ENCODE measurements at regions not wholly inside any gene's neighbourhood (a gene's known extent, or its start where the extent isn't known, plus 50 kb on each side); places are given as distances from the start of the nearest gene placed in this dataset.

DNA sequence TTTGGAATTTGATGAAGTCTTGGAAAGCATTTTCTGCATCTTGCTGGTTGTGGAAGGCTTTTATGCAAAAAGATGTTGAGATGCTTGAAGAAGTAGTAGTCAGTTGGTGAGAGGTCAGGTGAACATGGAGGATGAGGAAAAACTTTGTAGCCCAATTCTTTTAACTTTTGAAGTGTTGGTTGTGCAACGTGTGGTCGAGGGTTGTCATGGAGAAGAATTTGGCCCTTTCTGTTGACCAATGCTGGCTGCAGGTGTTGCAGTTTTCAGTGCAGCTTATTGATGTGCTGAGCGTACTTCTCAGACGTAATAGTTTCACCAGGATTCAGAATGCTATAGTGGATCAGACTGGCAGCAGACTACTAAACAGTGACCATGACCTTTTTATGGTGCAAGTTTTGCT, 508.4 kb upstream of the MAP2 start:
- Mint-ChIP-seq H3K9me3 (peaks cover 8% of the 10 kb centered on the region; the same call in 1 of the 3 replicates), H3K4me1 (no peaks in the 10 kb centered on the region), H3K36me3 (ENCODE audit: low read depth) (peaks cover 8% of the 10 kb centered on the region; the same call in 1 of the 3 replicates), H3K27me3 (ENCODE audit: insufficient read depth, low read depth, poor library complexity) (no peaks in the 10 kb centered on the region), H3K27ac (no peak overlapping the region), H3K4me3 (no peak overlapping the region)
- H3K27me3 ChIP-seq (ENCODE audit: insufficient read depth), result no peaks in the 10 kb centered on the region
- H3F3A ChIP-seq (replicated peaks; ENCODE audit: low read depth), result no peaks in the 10 kb centered on the region
- H3K36me3 ChIP-seq (ENCODE audit: insufficient read depth), result no peaks in the 10 kb centered on the region
- no peak for DNase-seq (ENCODE audit: low spot score)
- no peaks in the 10 kb centered on the region for H4K20me1 ChIP-seq (replicated peaks; ENCODE audit: insufficient read depth)
- no peak overlapping the region for H2AFZ ChIP-seq
- no peak for ATAC-seq
- H3K79me2 ChIP-seq (replicated peaks; ENCODE audit: insufficient read depth), result no peaks in the 10 kb centered on the region
- no peak for TF ChIP-seq STAT1 (IDR thresholded peaks at IDR 0.05; ENCODE audit: unreplicated experiment)
- TF ChIP-seq EZH2 (IDR thresholded peaks at IDR 0.05; ENCODE audit: low read depth, unreplicated experiment), result no peak
- TF ChIP-seq, protein P1, sequence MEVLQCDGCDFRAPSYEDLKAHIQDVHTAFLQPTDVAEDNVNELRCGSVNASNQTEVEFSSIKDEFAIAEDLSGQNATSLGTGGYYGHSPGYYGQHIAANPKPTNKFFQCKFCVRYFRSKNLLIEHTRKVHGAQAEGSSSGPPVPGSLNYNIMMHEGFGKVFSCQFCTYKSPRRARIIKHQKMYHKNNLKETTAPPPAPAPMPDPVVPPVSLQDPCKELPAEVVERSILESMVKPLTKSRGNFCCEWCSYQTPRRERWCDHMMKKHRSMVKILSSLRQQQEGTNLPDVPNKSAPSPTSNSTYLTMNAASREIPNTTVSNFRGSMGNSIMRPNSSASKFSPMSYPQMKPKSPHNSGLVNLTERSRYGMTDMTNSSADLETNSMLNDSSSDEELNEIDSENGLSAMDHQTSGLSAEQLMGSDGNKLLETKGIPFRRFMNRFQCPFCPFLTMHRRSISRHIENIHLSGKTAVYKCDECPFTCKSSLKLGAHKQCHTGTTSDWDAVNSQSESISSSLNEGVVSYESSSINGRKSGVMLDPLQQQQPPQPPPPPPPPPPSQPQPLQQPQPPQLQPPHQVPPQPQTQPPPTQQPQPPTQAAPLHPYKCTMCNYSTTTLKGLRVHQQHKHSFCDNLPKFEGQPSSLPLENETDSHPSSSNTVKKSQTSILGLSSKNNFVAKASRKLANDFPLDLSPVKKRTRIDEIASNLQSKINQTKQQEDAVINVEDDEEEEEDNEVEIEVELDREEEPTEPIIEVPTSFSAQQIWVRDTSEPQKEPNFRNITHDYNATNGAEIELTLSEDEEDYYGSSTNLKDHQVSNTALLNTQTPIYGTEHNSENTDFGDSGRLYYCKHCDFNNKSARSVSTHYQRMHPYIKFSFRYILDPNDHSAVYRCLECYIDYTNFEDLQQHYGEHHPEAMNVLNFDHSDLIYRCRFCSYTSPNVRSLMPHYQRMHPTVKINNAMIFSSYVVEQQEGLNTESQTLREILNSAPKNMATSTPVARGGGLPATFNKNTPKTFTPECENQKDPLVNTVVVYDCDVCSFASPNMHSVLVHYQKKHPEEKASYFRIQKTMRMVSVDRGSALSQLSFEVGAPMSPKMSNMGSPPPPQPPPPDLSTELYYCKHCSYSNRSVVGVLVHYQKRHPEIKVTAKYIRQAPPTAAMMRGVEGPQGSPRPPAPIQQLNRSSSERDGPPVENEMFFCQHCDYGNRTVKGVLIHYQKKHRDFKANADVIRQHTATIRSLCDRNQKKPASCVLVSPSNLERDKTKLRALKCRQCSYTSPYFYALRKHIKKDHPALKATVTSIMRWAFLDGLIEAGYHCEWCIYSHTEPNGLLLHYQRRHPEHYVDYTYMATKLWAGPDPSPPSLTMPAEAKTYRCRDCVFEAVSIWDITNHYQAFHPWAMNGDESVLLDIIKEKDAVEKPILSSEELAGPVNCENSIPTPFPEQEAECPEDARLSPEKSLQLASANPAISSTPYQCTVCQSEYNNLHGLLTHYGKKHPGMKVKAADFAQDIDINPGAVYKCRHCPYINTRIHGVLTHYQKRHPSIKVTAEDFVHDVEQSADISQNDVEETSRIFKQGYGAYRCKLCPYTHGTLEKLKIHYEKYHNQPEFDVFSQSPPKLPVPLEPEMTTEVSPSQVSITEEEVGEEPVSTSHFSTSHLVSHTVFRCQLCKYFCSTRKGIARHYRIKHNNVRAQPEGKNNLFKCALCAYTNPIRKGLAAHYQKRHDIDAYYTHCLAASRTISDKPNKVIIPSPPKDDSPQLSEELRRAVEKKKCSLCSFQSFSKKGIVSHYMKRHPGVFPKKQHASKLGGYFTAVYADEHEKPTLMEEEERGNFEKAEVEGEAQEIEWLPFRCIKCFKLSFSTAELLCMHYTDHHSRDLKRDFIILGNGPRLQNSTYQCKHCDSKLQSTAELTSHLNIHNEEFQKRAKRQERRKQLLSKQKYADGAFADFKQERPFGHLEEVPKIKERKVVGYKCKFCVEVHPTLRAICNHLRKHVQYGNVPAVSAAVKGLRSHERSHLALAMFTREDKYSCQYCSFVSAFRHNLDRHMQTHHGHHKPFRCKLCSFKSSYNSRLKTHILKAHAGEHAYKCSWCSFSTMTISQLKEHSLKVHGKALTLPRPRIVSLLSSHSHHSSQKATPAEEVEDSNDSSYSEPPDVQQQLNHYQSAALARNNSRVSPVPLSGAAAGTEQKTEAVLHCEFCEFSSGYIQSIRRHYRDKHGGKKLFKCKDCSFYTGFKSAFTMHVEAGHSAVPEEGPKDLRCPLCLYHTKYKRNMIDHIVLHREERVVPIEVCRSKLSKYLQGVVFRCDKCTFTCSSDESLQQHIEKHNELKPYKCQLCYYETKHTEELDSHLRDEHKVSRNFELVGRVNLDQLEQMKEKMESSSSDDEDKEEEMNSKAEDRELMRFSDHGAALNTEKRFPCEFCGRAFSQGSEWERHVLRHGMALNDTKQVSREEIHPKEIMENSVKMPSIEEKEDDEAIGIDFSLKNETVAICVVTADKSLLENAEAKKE (CRISPR knock-in tag; IDR thresholded peaks at IDR 0.05), result no peak
- TF ChIP-seq, protein P2, sequence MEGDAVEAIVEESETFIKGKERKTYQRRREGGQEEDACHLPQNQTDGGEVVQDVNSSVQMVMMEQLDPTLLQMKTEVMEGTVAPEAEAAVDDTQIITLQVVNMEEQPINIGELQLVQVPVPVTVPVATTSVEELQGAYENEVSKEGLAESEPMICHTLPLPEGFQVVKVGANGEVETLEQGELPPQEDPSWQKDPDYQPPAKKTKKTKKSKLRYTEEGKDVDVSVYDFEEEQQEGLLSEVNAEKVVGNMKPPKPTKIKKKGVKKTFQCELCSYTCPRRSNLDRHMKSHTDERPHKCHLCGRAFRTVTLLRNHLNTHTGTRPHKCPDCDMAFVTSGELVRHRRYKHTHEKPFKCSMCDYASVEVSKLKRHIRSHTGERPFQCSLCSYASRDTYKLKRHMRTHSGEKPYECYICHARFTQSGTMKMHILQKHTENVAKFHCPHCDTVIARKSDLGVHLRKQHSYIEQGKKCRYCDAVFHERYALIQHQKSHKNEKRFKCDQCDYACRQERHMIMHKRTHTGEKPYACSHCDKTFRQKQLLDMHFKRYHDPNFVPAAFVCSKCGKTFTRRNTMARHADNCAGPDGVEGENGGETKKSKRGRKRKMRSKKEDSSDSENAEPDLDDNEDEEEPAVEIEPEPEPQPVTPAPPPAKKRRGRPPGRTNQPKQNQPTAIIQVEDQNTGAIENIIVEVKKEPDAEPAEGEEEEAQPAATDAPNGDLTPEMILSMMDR (conservative IDR thresholded peaks at IDR 0.05; ENCODE audit: low read depth in 2 of 2), result no peak
- TF ChIP-seq CREB1 (CRISPR knock-in tag; IDR thresholded peaks at IDR 0.05; ENCODE audit: low read depth), result no peak
- TF ChIP-seq, protein P3, sequence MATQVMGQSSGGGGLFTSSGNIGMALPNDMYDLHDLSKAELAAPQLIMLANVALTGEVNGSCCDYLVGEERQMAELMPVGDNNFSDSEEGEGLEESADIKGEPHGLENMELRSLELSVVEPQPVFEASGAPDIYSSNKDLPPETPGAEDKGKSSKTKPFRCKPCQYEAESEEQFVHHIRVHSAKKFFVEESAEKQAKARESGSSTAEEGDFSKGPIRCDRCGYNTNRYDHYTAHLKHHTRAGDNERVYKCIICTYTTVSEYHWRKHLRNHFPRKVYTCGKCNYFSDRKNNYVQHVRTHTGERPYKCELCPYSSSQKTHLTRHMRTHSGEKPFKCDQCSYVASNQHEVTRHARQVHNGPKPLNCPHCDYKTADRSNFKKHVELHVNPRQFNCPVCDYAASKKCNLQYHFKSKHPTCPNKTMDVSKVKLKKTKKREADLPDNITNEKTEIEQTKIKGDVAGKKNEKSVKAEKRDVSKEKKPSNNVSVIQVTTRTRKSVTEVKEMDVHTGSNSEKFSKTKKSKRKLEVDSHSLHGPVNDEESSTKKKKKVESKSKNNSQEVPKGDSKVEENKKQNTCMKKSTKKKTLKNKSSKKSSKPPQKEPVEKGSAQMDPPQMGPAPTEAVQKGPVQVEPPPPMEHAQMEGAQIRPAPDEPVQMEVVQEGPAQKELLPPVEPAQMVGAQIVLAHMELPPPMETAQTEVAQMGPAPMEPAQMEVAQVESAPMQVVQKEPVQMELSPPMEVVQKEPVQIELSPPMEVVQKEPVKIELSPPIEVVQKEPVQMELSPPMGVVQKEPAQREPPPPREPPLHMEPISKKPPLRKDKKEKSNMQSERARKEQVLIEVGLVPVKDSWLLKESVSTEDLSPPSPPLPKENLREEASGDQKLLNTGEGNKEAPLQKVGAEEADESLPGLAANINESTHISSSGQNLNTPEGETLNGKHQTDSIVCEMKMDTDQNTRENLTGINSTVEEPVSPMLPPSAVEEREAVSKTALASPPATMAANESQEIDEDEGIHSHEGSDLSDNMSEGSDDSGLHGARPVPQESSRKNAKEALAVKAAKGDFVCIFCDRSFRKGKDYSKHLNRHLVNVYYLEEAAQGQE (IDR thresholded peaks at IDR 0.05; ENCODE audit: unreplicated experiment), result no peak
- TF ChIP-seq ZNF331 (CRISPR knock-in tag; IDR thresholded peaks at IDR 0.05; ENCODE audit: low read depth), result no peak
- TF ChIP-seq ZNF114 (CRISPR knock-in tag; IDR thresholded peaks at IDR 0.05), result no peak
- TF ChIP-seq, protein P4, sequence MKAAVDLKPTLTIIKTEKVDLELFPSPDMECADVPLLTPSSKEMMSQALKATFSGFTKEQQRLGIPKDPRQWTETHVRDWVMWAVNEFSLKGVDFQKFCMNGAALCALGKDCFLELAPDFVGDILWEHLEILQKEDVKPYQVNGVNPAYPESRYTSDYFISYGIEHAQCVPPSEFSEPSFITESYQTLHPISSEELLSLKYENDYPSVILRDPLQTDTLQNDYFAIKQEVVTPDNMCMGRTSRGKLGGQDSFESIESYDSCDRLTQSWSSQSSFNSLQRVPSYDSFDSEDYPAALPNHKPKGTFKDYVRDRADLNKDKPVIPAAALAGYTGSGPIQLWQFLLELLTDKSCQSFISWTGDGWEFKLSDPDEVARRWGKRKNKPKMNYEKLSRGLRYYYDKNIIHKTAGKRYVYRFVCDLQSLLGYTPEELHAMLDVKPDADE (IDR thresholded peaks at IDR 0.05), result no peak
- TF ChIP-seq NANOG (IDR thresholded peaks at IDR 0.05; ENCODE audit: borderline replicate concordance), result no peak
- TF ChIP-seq JUNB (IDR thresholded peaks at IDR 0.05; ENCODE audit: unreplicated experiment), result no peak
- no peak for TF ChIP-seq POLR2AphosphoS5 (IDR thresholded peaks at IDR 0.05; ENCODE audit: low read depth)
- no peak for TF ChIP-seq EZH2phosphoT487 (IDR thresholded peaks at IDR 0.05; ENCODE audit: unreplicated experiment)
- no peak overlapping the region for H3K4me3 ChIP-seq
- H3K27ac ChIP-seq (ENCODE audit: low read depth), result no peak overlapping the region
- no peaks in the 10 kb centered on the region for H3K9me2 ChIP-seq (ENCODE audit: insufficient read depth)
- H3K4me2 ChIP-seq, result no peak overlapping the region
- H3K4me1 ChIP-seq (ENCODE audit: insufficient read depth), result no peaks in the 10 kb centered on the region
